OCI-LY3 (cell line): ENCODE measurements at regions not wholly inside any gene's neighbourhood (a gene's known extent, or its start where the extent isn't known, plus 50 kb on each side); places are given as distances from the start of the nearest gene placed in this dataset.

ENCODE experiments used
- H2AFZ ChIP-seq: fragments of 200-600, 300-600 bp; shearing (Covaris generic); 2 replicates; pipeline ENCODE4 v1.6.0; 2014; ENCODE audit warnings: antibody characterized with exemption, low read depth, low read length
- H3K27ac ChIP-seq: fragments of 200-600, 300-600 bp; sonication (generic); 2 replicates; pipeline ENCODE4 v1.5.1; 2014; ENCODE audit warnings: mild to moderate bottlenecking, low read length, moderate library complexity, mixed read lengths
- H3K27me3 ChIP-seq: fragments of 200-600, 300-600 bp; sonication (generic); 2 replicates; pipeline ENCODE4 v1.6.1; 2014; ENCODE audit warnings: low read depth, low read length, mixed read lengths
- H3K36me3 ChIP-seq: fragments of 200-600, 300-600 bp; sonication (generic); replicated peaks from 2 replicates; pipeline ENCODE3; 2014; ENCODE audit warnings: low read depth, low read length, mixed read lengths
- H3K4me1 ChIP-seq: fragments of 300-600, 200-600 bp; sonication (generic); 2 replicates; pipeline ENCODE4 v1.6.1; 2014; ENCODE audit warnings: low read length, mixed read lengths
- H3K4me2 ChIP-seq: fragments of 200-600, 300-600 bp; sonication (generic); 2 replicates; pipeline ENCODE4 v1.6.1; 2014; ENCODE audit warnings: low read length, mixed read lengths
- H3K4me3 ChIP-seq: fragments of 300-600, 200-600 bp; sonication (generic); 2 replicates; pipeline ENCODE4 v1.5.1; 2014; ENCODE audit warnings: antibody characterized with exemption, mild to moderate bottlenecking, low read length, moderate library complexity
- H3K79me2 ChIP-seq: fragments of 300-600, 200-600 bp; shearing (Covaris generic); 2 replicates; pipeline ENCODE4 v1.6.1; 2014; ENCODE audit warnings: mild to moderate bottlenecking, low read length, mixed read lengths
- H3K9ac ChIP-seq: fragments of 300-600, 200-600 bp; shearing (Covaris generic); 2 replicates; pipeline ENCODE4 v1.6.0; 2014; ENCODE audit warnings: mild to moderate bottlenecking, low read length, moderate library complexity
- H3K9me3 ChIP-seq: fragments of 200-600, 300-600 bp; shearing (Covaris generic); 2 replicates; pipeline ENCODE4 v1.6.1; 2014; ENCODE audit warnings: low read length, mixed read lengths; ENCODE audit not compliant: insufficient read depth
- H4K20me1 ChIP-seq: fragments of 200-600, 300-600 bp; sonication (generic); 2 replicates; pipeline ENCODE4 v1.6.1; 2016; ENCODE audit warnings: low read length, mixed read lengths; ENCODE audit not compliant: insufficient read depth
- EZH2phosphoT487 ChIP-seq: fragments of 200-600 bp; shearing (Covaris generic); IDR thresholded peaks from 2 replicates; pipeline ENCODE4 v1.6.1; 2018; ENCODE audit warnings: antibody characterized with exemption, mixed run types, low read depth
- TF ChIP-seq, protein P1 (sequence below): fragments of 200-600, 300-600 bp; sonication (generic); IDR thresholded peaks from 2 replicates; pipeline ENCODE4 v1.5.1; 2014; ENCODE audit warnings: antibody characterized with exemption, low read length, low read depth

DNA sequence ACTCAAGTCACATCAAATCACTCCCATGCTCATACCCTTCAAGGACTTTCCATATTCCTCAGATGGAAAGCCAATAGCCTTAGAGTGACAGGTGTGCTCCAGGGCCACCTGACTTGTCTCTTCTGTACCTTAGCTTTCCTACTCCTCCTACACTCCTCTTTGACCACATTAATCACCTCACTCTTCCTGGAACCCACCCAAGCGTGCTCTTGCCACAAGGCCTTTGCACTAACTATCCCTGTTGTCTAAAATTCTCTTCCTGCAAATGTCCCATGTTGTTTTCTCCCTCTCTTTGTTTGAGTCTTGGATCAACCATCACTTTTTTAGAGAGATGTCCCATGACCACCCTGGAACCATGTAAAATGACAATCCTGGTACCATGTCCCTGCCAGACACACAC is 244.1 kb downstream of the AASDHPPT start:
- H3K27me3 ChIP-seq: no peaks in the 10 kb centered on the region
- TF ChIP-seq, protein P1, sequence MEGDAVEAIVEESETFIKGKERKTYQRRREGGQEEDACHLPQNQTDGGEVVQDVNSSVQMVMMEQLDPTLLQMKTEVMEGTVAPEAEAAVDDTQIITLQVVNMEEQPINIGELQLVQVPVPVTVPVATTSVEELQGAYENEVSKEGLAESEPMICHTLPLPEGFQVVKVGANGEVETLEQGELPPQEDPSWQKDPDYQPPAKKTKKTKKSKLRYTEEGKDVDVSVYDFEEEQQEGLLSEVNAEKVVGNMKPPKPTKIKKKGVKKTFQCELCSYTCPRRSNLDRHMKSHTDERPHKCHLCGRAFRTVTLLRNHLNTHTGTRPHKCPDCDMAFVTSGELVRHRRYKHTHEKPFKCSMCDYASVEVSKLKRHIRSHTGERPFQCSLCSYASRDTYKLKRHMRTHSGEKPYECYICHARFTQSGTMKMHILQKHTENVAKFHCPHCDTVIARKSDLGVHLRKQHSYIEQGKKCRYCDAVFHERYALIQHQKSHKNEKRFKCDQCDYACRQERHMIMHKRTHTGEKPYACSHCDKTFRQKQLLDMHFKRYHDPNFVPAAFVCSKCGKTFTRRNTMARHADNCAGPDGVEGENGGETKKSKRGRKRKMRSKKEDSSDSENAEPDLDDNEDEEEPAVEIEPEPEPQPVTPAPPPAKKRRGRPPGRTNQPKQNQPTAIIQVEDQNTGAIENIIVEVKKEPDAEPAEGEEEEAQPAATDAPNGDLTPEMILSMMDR: no peak
- TF ChIP-seq EZH2phosphoT487: no peak
- H3K4me1 ChIP-seq: no peaks in the 10 kb centered on the region

DNA sequence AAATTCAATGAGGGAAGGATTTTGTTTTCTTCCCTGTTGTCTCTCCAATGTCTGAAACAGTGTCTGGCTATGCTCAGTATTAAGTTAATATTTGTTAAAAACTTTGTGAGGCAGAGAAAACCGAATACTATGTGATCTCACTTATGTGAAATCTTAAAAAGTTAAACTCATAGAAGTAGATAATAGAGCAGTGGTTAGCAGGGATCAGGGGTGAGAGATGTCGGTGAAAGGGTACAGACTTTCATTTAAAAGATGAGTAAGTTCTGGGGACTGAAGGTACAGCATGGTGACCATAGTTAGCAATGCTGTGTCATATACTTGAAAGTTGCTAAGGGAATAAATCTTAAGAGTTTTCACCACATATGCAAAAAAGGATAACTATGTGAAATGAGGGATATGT is 244.6 kb downstream of the AASDHPPT start:
- no peak overlapping the region for H3K4me2 ChIP-seq
- H3K36me3 ChIP-seq: no peaks in the 10 kb centered on the region
- H3K27me3 ChIP-seq: no peaks in the 10 kb centered on the region
- no peak overlapping the region for H3K9ac ChIP-seq
- H3K27ac ChIP-seq: no peak overlapping the region
- no peaks in the 10 kb centered on the region for H3K4me1 ChIP-seq
- H4K20me1 ChIP-seq: no peaks in the 10 kb centered on the region
- no peak overlapping the region for H2AFZ ChIP-seq
- H3K79me2 ChIP-seq: no peaks in the 10 kb centered on the region
- no peaks in the 10 kb centered on the region for H3K9me3 ChIP-seq
- H3K4me3 ChIP-seq: no peak overlapping the region
- TF ChIP-seq, protein P1: no peak
- no peak for TF ChIP-seq EZH2phosphoT487

More for the DNA sequence above, 244.1 kb downstream of the AASDHPPT start:
- Histone ChIP-seq H3K4me3 (no peak overlapping the region), H3K36me3 (no peaks in the 10 kb centered on the region), H3K79me2 (no peaks in the 10 kb centered on the region), H4K20me1 (no peaks in the 10 kb centered on the region), H2AFZ (no peak overlapping the region), H3K27ac (no peak overlapping the region), H3K9ac (no peak overlapping the region), H3K4me2 (no peak overlapping the region), H3K9me3 (no peaks in the 10 kb centered on the region)

DNA sequence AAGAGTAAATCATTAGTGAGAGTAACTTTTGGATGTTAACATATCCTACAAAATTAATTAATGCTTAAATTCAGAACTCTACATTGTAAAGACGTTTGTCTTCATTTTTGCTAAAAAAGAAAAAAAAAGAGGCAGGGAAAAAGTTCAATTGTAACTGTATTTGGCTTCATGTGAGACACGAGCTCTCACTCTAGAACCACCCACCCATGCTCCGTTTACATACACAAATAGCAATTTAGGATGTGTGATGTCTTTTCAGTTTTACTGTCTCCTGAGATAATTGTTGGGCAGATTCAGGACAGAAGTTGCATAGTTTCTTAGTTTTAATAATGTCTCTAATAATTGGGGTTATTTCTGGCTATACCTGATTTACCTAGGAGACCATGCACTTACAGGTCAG is 248.6 kb downstream of the AASDHPPT start:
- TF ChIP-seq, protein P1: no peak
- TF ChIP-seq EZH2phosphoT487: no peak
- no peaks in the 10 kb centered on the region for H3K79me2 ChIP-seq
- H3K9me3 ChIP-seq: no peaks in the 10 kb centered on the region
- no peak overlapping the region for H3K27ac ChIP-seq
- H3K9ac ChIP-seq: no peak overlapping the region
- H3K4me2 ChIP-seq: no peak overlapping the region
- H2AFZ ChIP-seq: no peak overlapping the region
- no peaks in the 10 kb centered on the region for H3K36me3 ChIP-seq
- H3K27me3 ChIP-seq: no peaks in the 10 kb centered on the region
- H3K4me1 ChIP-seq: no peaks in the 10 kb centered on the region
- no peaks in the 10 kb centered on the region for H4K20me1 ChIP-seq
- H3K4me3 ChIP-seq: no peak overlapping the region

DNA sequence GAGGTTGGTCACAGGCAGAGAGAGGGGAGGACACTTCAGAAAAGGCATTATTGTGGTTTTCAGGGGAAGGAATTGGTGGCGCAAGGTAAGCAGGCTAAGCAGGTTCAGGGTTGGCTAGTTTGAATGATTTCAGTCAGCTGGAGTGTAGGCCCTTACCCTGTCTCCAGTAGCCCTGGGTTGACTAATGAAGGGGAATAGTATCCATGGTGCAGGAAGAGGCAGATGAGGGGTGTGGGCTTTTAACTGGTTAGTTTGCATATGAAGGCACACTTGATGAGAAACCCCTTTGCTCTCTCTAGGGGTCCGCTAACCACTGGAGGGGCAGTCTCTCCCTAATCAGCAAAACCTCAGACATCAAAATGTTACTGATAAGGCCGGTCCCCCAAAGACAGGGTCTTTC is 249.7 kb downstream of the AASDHPPT start:
- Histone ChIP-seq H3K27ac (no peak overlapping the region), H3K9ac (no peak overlapping the region), H3K9me3 (no peaks in the 10 kb centered on the region), H4K20me1 (no peaks in the 10 kb centered on the region), H3K79me2 (no peaks in the 10 kb centered on the region), H3K4me3 (no peak overlapping the region), H3K4me2 (no peak overlapping the region), H3K27me3 (no peaks in the 10 kb centered on the region), H2AFZ (no peak overlapping the region), H3K4me1 (no peaks in the 10 kb centered on the region), H3K36me3 (no peaks in the 10 kb centered on the region)
- TF ChIP-seq EZH2phosphoT487: no peak
- TF ChIP-seq, protein P1: no peak
